ENCODE measurements at regions not wholly inside any gene's neighbourhood (a gene's known extent, or its start where the extent isn't known, plus 50 kb on each side); places are given as distances from the start of the nearest gene placed in this dataset.

- no peak for DNase-seq
- Histone ChIP-seq H3K4me3 (ENCODE audit: insufficient read depth, low read depth, low read length) (no peak overlapping the region), H3K36me3 (replicated peaks; ENCODE audit: control insufficient read depth, insufficient read depth, low read length) (no peaks in the 10 kb centered on the region), H3K27me3 (ENCODE audit: control insufficient read depth, insufficient read depth, low read length) (no peaks in the 10 kb centered on the region; the same call in 1 of the 2 replicates)
These were observed 185.5 kb upstream of the NFE2L3 start for GRCh38 chr7:25966469-25966868.

GRCh38 chr7:25967278-25968204 is 184.5 kb upstream of the NFE2L3 start:
- Histone ChIP-seq H3K27me3 (ENCODE audit: control insufficient read depth, insufficient read depth, low read length) (no peaks in the 10 kb centered on the region; the same call in 1 of the 2 replicates), H3K36me3 (replicated peaks; ENCODE audit: control insufficient read depth, insufficient read depth, low read length) (no peaks in the 10 kb centered on the region), H3K4me3 (ENCODE audit: insufficient read depth, low read depth, low read length) (no peak overlapping the region)
- DNase-seq = no peak

- Histone ChIP-seq H3K27me3 (ENCODE audit: control insufficient read depth, insufficient read depth, low read length) (no peaks in the 10 kb centered on the region; the same call in 1 of the 2 replicates), H3K4me3 (ENCODE audit: insufficient read depth, low read depth, low read length) (no peak overlapping the region), H3K36me3 (replicated peaks; ENCODE audit: control insufficient read depth, insufficient read depth, low read length) (no peaks in the 10 kb centered on the region)
- DNase-seq = no peak
These were observed 183.6 kb upstream of the NFE2L3 start for GRCh38 chr7:25968205-25968993.

GRCh38 chr7:25970356-25970755 is 181.6 kb upstream of the NFE2L3 start:
- Histone ChIP-seq H3K4me3 (ENCODE audit: insufficient read depth, low read depth, low read length) (no peak overlapping the region), H3K27me3 (ENCODE audit: control insufficient read depth, insufficient read depth, low read length) (no peaks in the 10 kb centered on the region; the same call in 1 of the 2 replicates), H3K36me3 (replicated peaks; ENCODE audit: control insufficient read depth, insufficient read depth, low read length) (no peaks in the 10 kb centered on the region)
- no peak for DNase-seq

- Histone ChIP-seq H3K36me3 (replicated peaks; ENCODE audit: control insufficient read depth, insufficient read depth, low read length) (no peaks in the 10 kb centered on the region), H3K4me3 (ENCODE audit: insufficient read depth, low read depth, low read length) (no peak overlapping the region), H3K27me3 (ENCODE audit: control insufficient read depth, insufficient read depth, low read length) (no peaks in the 10 kb centered on the region; the same call in 1 of the 2 replicates)
- no peak for DNase-seq
These were observed 181.1 kb upstream of the NFE2L3 start for GRCh38 chr7:25970911-25971310.

GRCh38 chr7:25976630-25977029 is 175.4 kb upstream of the NFE2L3 start:
- Histone ChIP-seq H3K36me3 (replicated peaks; ENCODE audit: control insufficient read depth, insufficient read depth, low read length) (no peaks in the 10 kb centered on the region), H3K4me3 (ENCODE audit: insufficient read depth, low read depth, low read length) (no peak overlapping the region)
- no peak for DNase-seq

GRCh38 chr7:25978466-25978865 is 173.5 kb upstream of the NFE2L3 start:
- Histone ChIP-seq H3K4me3 (ENCODE audit: insufficient read depth, low read depth, low read length) (no peak overlapping the region), H3K27me3 (ENCODE audit: control insufficient read depth, insufficient read depth, low read length) (no peaks in the 10 kb centered on the region), H3K36me3 (replicated peaks; ENCODE audit: control insufficient read depth, insufficient read depth, low read length) (no peaks in the 10 kb centered on the region)
- no peak for DNase-seq

More at GRCh38 chr7:25976630-25977029, 175.4 kb upstream of the NFE2L3 start:
- H3K27me3 ChIP-seq (ENCODE audit: control insufficient read depth, insufficient read depth, low read length) = no peaks in the 10 kb centered on the region

GRCh38 chr7:25979605-25980004 is 172.4 kb upstream of the NFE2L3 start:
- no peaks in the 10 kb centered on the region for H3K27me3 ChIP-seq (ENCODE audit: control insufficient read depth, insufficient read depth, low read length)
- no peak for DNase-seq
- H3K4me3 ChIP-seq (ENCODE audit: insufficient read depth, low read depth, low read length) = no peak overlapping the region
- no peaks in the 10 kb centered on the region for H3K36me3 ChIP-seq (replicated peaks; ENCODE audit: control insufficient read depth, insufficient read depth, low read length)

GRCh38 chr7:25982684-25983083 is 169.3 kb upstream of the NFE2L3 start:
- DNase-seq = no peak
- H3K36me3 ChIP-seq (replicated peaks; ENCODE audit: control insufficient read depth, insufficient read depth, low read length) = no peaks in the 10 kb centered on the region
- H3K4me3 ChIP-seq (ENCODE audit: insufficient read depth, low read depth, low read length) = no peak overlapping the region
- no peaks in the 10 kb centered on the region for H3K27me3 ChIP-seq (ENCODE audit: control insufficient read depth, insufficient read depth, low read length)

GRCh38 chr7:25985196-25985595 is 166.8 kb upstream of the NFE2L3 start:
- DNase-seq = no peak
- no peaks in the 10 kb centered on the region for H3K27me3 ChIP-seq (ENCODE audit: control insufficient read depth, insufficient read depth, low read length)
- H3K4me3 ChIP-seq (ENCODE audit: insufficient read depth, low read depth, low read length) = no peak overlapping the region
- H3K36me3 ChIP-seq (replicated peaks; ENCODE audit: control insufficient read depth, insufficient read depth, low read length) = no peaks in the 10 kb centered on the region

GRCh38 chr7:25988640-25989039 is 163.4 kb upstream of the NFE2L3 start:
- Histone ChIP-seq H3K4me3 (ENCODE audit: insufficient read depth, low read depth, low read length) (no peak overlapping the region), H3K36me3 (replicated peaks; ENCODE audit: control insufficient read depth, insufficient read depth, low read length) (no peaks in the 10 kb centered on the region), H3K27me3 (ENCODE audit: control insufficient read depth, insufficient read depth, low read length) (no peaks in the 10 kb centered on the region)
- DNase-seq = no peak

GRCh38 chr7:25989140-25989705 is 162.8 kb upstream of the NFE2L3 start:
- Histone ChIP-seq H3K27me3 (ENCODE audit: control insufficient read depth, insufficient read depth, low read length) (no peaks in the 10 kb centered on the region), H3K36me3 (replicated peaks; ENCODE audit: control insufficient read depth, insufficient read depth, low read length) (no peaks in the 10 kb centered on the region), H3K4me3 (ENCODE audit: insufficient read depth, low read depth, low read length) (no peak overlapping the region)
- DNase-seq = no peak

- H3K36me3 ChIP-seq (replicated peaks; ENCODE audit: control insufficient read depth, insufficient read depth, low read length) = no peaks in the 10 kb centered on the region
- DNase-seq = no peak
- H3K4me3 ChIP-seq (ENCODE audit: insufficient read depth, low read depth, low read length) = no peak overlapping the region
- H3K27me3 ChIP-seq (ENCODE audit: control insufficient read depth, insufficient read depth, low read length) = no peaks in the 10 kb centered on the region
These were observed 157.5 kb upstream of the NFE2L3 start for GRCh38 chr7:25994433-25994994.

GRCh38 chr7:25995216-25995615 is 156.8 kb upstream of the NFE2L3 start:
- DNase-seq = no peak
- Histone ChIP-seq H3K27me3 (ENCODE audit: control insufficient read depth, insufficient read depth, low read length) (no peaks in the 10 kb centered on the region), H3K36me3 (replicated peaks; ENCODE audit: control insufficient read depth, insufficient read depth, low read length) (no peaks in the 10 kb centered on the region), H3K4me3 (ENCODE audit: insufficient read depth, low read depth, low read length) (no peak overlapping the region)
